Fibroblast of skin of left biceps (primary cell): ENCODE measurements at regions not wholly inside any gene's neighbourhood (a gene's known extent, or its start where the extent isn't known, plus 50 kb on each side); places are given as distances from the start of the nearest gene placed in this dataset.
"Not testable (repeated sequence)": the region's sequence is repeated elsewhere in the genome, so short reads cannot be mapped to it uniquely, and the experiment has no call there.

Experiments used
- DNase-seq, 2 experiments: peaks; one replicate each; pipeline ENCODE4 v3.0.0-alpha.2; 2013; ENCODE audit warnings: low read depth in 2 of 2

DNA sequence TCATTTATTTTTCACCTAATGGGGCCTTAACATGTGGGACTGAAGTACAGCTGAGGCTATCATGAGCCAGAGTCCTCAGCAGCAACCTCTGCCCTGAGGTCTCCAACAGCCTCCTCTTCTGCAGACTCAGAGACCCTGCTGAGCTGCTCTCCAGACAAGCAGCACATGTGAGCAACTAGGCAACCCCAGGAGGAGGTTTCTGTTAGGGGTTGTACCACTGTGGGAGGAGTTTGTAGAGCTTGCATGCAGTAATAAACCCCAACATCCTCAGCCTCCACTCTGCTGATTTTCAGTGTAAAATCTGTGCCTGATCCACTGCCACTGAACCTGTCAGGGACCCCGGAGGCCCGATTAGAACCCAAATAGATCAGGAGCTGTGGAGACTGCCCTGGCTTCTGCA is 530.0 kb downstream of the RPIA start:
- DNase-seq, result not testable (repeated sequence)

DNA sequence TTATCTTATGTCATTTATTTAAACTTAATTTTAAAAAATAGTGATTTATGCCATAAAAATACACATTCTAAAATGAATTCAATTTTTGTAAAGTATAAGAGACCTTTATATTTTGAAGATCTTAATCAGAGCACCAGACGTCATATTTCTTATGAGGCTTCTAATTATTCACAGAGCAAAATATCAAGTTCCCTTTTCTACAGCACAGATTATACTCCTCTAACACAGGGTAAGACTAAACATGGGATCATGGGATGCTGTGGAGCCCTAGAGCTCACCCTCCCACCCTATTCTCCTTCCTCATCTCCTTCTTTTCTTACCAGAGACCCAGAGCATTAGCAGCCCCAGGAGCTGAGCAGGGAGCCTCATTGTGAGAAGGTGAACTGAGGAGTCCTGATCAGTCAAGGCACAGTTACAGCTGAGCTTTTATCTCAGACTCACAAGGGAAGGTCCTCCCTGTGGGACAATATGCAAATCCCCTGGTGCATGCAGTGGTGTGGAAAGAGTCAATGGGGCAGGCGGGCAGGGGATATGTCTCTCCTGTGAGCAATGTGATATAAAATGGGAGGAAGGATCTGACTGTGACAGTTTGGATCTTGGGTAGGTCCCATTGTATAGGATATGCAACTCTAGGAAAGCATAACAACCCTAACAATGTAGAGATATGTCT is 530.7 kb downstream of the RPIA start:
- DNase-seq, result not testable (repeated sequence)

DNA sequence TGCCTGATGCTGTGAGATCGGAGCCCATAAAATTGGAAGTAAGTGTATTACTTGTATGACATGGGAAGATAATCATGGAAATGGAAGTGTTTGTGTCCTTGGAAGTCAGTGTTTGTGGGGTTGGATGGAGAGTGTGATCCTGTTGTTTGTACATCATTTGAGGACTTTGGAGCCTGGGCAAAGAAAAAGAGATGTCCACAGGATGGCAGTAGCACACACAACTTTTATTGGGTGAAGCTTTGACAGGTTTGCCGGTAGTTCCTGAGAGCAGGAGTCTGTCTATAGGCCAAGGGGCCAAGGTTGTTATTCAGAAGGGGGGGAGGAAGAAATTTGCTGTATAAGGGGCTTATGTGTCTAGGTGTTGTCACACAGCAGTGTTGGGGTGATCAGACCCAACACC is 533.3 kb downstream of the RPIA start:
- DNase-seq, result not testable (repeated sequence)

DNA sequence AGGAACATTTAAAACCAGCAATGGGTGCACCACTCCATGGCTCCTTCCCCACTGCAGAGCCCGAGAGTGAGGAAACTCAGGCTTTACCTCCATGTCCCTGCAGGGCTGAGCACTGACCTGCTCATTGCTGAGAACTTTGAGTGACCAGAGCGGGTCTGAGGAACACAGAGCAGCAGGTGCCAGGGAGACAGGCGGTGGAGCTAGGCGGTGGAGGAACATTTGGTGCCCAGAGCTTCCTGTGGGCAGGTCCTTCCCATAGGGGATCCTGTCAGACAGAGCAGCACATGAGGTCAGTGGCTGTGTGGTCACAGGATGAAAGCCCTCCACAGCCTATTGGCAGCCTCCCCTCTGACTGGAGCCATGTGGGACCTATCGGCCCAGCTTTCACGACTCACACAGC is 538.5 kb downstream of the RPIA start:
- DNase-seq, result not testable (repeated sequence)

DNA sequence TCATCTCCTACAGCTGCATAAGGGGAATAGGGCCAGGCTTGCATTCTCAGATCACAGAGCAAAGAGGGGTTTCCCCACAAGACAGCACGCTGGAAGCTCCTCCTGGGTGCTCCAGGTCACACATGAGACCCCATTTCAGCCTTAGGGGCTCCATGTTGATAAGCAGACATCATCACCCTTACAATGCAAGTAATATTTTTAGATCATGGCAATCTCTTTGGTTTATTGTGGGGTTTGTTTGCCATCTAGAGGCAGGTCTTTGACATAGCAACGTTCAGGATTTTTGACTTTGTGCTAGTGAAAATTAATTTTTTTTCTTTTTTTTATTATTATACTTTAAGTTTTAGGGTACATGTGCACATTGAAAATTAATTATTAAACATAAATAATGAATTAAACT is 539.8 kb downstream of the RPIA start:
- not testable (repeated sequence) for DNase-seq

DNA sequence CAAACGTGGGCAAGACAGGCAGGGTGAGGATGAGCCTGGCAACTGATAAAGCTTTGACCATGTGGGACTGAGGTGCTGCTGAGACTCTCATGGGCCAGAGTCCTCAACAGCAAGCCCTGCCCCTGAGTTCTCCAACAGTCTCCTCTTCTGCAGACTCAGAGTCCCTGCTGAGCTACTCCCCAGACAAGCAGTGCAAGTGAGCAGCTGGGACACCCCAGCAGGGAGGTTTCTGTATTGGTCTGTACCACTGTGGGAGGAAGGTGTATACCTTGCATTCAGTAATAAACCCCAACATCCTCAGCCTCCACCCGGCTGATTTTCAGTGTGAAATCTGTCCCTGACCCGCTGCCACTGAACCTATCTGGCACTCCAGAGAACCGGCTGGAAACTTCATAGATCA is 542.5 kb downstream of the RPIA start:
- DNase-seq, result not testable (repeated sequence)

DNA sequence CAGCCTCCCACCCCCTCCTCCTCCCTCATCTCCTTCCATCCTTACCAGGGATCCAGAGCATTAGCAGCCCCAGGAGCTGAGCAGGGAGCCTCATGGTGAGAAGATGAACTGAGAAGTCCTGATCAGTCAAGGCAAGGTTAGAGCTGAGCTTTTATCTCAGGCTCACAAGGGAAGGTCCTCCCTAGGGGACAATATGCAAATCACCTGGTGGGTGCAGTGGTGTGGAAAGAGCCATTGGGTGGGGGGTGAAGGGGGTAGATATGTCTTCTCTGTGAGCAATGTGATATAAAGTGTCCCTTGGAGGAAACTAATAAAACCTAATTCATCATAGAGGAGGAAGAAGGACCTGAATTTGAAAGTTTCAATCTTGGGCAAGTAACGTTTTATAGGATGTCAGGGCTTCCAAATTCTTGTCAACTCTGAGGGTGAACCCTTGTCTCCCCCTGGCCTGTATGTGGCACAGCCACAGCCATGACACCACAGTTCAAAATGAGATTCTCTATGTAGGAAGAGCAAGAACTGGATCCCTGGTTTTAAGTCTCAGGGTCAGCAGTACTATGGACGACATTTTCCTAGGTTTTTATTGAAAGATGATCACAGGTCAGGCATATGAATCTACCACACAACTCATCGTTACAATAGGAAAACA is 543.5 kb downstream of the RPIA start:
- not testable (repeated sequence) for DNase-seq

DNA sequence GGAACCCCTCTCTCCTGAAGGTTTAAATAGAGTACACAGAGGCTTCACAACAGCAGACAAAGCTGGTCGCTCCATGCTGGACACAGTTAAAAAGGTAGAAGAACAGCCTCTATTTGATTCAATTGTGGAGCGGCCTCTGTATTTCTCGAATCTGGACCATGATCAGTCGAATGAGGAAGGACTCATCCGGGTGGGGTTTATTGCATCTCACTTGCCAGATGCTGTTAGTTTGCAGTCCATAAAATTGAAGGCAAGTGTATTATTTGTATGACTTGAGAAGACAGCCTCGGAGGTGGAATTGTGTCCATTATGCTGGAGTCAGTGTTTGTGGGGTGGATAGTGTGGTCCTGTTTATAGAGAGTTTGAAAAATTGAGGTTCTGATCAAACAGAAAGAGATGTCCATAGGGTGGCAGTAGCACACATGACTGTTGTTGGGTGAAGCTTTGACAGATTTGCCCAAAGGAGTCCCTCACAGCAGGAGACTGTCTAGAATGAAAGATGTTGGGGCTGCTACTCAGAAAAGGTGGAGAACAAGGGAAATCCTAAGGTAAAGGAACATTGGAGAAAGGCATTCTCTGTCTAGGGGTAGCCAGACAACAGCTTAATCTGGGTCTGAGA is 545.5 kb downstream of the RPIA start:
- not testable (repeated sequence) for DNase-seq

DNA sequence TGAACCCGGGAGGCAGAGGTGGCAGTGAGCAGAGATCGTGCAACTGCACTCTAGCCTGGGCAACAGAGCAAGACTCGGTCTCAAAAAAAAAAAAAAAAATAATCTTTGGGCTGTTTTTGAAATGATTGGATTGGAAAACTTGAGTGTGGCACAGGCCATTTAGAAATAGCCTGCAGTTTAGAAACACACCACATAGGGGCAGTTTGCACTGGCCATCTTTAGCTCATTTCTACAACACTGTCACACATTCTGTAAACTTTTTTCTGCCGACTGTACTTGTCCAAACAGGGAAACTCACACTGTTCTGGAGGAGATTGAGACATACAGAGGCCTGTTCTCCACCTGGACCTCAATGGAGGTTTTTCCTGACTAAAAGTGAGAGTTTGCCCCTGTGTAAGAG is 546.3 kb downstream of the RPIA start:
- DNase-seq, result not testable (repeated sequence)

DNA sequence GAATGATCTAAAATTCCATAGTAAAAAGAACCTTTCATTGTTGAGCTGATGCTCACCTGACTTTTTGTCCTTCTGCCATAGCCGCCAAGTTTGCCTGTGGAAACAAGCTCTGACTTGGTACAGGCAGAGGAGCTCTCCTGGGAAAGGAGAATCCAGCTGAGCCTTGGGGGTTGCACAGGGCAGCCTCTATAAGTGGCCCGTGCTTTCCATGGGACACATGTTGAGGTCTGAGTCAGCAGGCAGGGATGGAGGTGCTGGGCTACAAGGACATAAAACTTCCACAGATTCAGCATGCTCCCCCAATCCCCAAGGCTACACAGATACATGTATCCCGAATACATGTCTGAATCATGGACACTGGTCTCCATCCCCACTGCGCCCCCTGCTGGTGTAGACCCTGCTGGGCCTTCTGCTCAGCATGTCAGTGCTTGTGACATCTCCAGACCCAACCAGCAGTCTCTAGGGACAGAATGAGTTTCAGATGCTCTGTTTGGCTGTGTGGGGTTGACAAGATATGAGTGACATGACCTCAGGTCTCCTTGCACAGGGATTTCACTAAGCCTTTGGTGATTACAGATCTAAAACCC is 551.7 kb downstream of the RPIA start:
- DNase-seq, result not testable (repeated sequence)

DNA sequence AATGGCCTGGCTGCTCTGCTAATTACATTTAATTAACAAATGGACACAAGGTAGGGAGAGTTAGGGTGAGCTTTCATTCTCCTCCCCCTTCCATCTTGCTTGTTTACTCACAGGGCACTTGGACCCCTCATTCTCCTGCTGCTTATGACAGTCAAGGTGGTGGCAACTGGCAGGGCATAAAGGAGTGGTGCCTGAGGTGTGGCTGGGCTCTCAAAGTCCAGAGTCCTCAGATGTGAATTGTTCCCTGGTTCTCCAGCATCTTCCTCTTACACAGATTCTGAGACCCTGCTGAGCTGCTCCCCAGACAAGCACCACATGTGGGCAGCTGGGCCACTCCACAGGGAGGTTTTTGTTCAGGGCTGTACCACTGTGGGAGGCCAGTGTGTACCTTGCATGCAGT is 552.9 kb downstream of the RPIA start:
- DNase-seq, result not testable (repeated sequence)

DNA sequence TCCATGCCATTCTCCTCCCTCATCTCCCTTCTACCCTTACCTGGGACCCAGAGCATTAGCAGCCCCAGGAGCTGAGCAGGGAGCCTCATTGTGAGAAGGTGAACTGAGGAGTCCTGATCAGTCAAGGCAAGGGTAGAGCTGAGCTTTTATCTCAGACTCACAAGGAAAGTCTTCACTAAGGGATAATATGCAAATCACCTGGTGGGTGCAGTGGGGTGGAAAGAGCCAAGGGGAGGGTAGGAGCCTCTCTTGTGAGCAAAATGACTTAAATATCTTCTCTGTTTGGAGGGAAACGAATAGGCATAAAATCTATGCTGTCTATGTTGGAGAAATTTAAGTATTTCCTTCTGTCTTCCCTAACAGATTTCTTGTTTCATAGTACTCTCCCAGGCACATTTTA is 554.0 kb downstream of the RPIA start:
- DNase-seq, result not testable (repeated sequence)

DNA sequence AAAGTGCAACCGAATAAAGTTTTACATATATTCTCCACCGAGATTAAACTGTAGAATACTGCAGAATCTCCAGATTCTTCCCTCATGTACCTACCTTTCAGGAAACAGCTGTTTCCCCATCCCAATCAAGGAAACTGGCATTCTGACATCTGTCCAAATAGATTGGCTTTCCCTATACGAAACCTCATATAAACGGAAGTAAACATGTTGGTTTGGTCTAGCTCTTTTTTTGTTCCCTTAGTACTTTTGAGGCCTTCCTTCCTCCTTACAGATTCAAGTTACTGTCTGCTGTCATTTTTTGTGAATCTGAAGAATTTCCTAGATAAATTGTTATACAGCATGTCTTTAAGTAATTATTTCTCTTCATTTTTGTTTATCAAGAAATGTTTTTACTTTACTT is 554.6 kb downstream of the RPIA start:
- not testable (repeated sequence) for DNase-seq

DNA sequence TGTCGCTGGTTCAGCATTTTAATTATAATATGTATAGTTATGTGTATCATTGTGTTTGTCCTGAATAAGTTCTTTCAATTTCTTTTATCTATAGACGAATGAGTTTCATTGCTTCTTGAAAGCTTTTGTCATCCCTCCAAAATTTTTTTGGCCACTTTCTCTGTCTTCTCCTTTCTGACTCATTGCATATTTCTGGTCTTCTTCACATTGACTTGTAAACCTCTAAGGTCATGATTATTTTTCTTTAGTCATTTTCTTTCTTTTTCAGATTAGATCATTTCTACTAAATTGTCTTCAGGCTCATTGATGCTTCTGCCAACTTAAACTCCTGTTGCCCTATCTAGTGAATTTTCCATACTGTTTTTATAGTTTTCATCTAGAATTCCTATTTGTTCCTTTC is 555.1 kb downstream of the RPIA start:
- peak; percentile 3 to 11 for DNase-seq

DNA sequence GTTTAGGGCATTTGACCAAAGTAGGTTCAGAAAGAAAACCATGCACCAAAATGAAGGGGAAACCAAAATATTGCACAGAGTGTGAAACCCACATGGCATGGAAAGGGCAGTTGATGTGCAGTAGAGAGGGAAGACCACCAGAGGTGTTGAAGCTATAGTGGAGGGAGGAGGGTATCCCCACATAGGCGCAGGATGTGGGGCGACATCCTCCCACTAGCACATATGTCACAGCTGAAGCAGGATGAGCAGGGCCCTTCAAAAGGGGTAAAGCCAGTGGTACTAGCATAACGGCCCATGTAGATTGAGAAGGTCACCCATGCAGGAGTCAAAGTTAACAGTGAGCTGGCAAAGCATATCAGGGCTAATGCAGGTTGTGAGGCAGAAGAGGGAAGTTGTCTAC is 563.5 kb downstream of the RPIA start:
- DNase-seq, result not testable (repeated sequence)

DNA sequence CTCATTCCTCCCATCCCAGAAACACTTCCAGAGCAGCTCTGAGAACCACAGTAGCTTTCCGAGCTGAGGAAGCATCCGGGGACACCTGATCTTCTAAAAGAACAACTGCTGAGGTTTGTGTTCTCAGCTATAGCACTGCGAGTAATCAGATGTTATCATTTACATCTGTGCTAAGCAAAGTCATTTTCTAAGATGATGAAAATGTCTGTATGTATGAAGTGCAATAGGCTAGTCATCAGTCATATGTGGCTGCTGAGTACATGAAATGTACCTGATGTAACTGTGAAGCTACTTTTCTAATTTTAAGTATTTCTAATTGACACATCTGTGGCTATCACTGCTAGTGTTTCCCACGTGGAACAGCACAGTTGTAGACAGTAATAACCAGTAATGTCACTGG is 582.0 kb downstream of the RPIA start:
- not testable (repeated sequence) for DNase-seq

DNA sequence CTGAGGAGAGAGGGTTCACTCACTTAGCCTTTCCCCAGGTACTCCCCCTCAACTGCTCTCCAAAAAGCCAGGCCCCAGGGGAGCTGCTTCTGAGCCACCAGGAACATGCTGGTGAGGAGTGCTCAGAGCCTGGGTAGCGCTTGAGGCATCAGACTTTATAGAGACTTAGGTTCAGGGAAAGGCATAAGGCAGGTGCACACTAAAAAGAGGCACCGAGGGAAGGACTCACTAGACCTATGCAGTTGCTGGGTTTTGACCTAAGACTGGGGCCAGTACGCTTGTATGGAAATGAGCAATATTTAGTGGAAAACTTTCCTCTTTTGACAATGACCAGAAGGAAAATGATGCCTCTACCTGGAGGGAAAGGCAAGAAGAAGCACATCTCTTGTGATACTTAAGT is 589.1 kb downstream of the RPIA start:
- DNase-seq, result not testable (repeated sequence)

DNA sequence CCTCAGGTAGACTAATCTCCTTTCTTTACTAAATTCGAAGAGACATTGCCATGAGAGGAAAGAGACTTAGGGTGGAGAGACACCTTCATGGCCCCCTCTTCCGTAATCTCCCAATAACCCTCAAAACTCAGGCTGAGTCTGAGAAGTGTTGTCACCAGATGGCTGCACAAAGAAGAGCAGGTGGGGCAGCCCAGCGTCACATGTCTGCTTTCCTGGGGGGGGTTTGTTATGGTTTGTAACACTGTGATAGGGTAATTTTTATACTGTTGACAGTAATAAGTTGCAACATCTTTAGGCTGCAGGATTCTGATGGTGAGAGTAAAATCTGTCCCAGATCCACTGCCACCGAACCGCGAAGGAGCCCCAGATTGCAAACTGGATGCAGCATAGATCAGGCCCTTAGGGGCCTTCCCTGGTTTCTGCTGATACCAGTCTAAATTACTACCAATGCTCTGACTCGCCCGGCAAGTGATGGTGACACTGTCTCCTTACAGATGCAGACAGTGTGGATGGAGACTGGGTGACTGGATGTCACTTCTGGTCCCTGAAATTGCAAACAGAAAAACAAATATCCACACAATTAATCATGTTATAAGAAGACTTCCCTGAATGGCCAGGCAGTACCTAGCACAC is 595.1 kb downstream of the RPIA start:
- DNase-seq, result not testable (repeated sequence)

DNA sequence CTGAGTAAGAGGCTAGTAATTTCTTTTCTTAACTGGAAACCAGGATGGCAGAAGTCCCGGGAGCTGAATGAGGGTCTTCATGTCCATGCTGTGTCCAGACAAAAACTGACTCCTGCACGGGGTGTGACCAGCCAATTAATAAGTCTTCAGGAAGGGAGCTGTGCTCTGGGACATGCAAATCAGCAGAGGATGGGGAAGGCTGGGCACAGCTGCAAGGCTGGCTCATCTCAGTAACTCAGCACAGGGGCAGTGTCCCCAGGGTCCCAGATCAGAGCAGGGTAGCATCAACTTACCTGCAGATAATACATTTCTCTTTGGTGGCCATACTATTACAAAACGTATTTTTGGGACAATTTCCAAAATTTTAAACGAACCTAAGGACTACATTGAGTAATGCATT is 595.6 kb downstream of the RPIA start:
- DNase-seq, result not testable (repeated sequence)

DNA sequence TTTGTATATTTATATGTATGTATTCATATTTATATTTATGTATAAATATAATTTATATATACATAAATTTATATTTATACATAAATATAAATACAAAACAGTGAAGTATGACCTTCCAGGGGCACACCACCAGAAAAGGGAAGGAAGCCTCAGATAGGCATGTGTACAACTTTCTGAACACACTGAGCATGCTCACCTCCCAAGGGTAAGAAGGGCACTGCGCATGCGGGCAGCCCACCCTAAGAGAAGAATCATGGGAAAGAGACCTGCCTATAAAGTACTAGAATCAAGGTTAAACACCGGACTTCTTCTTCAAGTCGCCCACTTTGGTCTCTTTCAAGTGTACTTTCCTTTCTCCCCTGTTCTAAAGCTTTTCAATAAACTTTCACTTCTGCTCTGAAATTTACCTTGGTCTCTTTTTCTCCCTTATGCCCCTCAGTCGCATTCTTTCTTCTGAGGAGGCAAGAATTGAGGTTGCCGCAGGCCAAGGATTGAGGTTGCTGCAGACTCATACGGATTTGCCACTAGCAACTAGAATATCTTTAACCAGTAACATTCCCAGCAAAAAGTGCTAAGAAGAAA is 600.3 kb downstream of the RPIA start:
- DNase-seq, result not testable (repeated sequence)

DNA sequence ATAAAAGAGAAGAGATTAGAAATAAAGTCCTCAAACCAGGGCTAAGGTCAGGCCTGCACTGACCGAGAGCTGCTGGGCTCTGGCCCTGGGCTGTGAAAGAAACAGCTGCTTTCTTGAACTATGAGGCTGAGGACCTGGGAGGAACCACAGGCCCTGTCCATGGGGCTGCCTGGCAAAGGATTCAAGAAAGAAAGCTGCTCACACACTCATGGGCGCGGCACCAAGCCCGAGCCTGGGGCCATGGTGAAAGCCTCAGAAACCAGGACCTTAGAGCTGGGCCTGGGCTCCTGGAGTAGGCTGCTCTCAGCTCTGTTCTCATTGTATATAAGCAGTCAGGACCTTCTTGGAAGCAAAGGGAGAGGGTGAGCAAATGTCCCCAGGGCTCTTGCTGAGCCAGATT is 601.9 kb downstream of the RPIA start:
- DNase-seq, result not testable (repeated sequence)

DNA sequence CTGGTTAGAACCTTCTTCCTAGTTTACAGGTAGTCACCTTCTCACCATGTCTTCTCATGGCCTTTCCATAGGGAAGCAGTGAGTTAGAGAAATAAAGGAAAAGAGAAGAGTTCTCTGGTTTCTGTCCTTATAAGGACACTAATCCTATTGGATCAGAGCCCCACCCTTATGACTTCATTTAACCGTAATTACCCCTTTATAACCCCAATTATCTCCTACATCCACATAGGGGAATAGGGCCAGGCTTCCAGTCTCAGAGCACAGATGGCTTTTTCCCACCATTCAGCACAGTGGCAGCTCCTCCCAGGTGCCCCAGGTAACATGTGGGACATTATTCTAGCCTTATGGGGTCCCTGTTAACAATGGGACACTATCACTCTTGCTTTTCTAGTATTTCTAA is 602.9 kb downstream of the RPIA start:
- not testable (repeated sequence) for DNase-seq
